GM12878 (cell line): ENCODE measurements at regions not wholly inside any gene's neighbourhood (a gene's known extent, or its start where the extent isn't known, plus 50 kb on each side); places are given as distances from the start of the nearest gene placed in this dataset.

Source experiments
- ATAC-seq: fragments of 200-7000 bp; cut with Tn5 transposase; 3 replicates; pipeline ENCODE4 v1.9.1; 2020; ENCODE audit warnings: mild to moderate bottlenecking, moderate library complexity
- BruUV-seq: library from RNA; stranded (reverse); fragments of 400-500 nt; replicated peaks from 2 replicates; lab custom pipeline; 2021; lab: Mats Ljungman, UMichigan
- CTCF ChIA-PET: fragments of 300-600 bp; sonication (Branson Sonifier 250); formaldehyde crosslinking; extraction: SDS; loops from one replicate; lab custom pipeline; 2021; ENCODE audit warnings: inconsistent platforms; lab: Yijun Ruan, JAX
- POLR2A ChIA-PET: fragments of 350-600 bp; formaldehyde crosslinking; extraction: SDS; loops from one replicate; lab custom pipeline; 2021; ENCODE audit warnings: inconsistent platforms; lab: Charles Lee
- RAD21 ChIA-PET: fragments of 300-600 bp; sonication (Branson Sonifier 250); formaldehyde crosslinking; loops from one replicate; lab custom pipeline; 2023; ENCODE audit warnings: antibody characterized with exemption; ENCODE audit not compliant: unreplicated experiment; lab: Charles Lee
- SMC1A ChIA-PET: fragments of 300-600 bp; sonication (Branson Sonifier 250); formaldehyde crosslinking; loops from one replicate; lab custom pipeline; 2023; ENCODE audit not compliant: unreplicated experiment, uncharacterized antibody; lab: Charles Lee
- DNase-seq: peaks from one replicate; pipeline ENCODE4 v3.0.0-alpha.2; 2011; ENCODE audit warnings: low read depth, low spot score
- FAIRE-seq: peaks from 3 replicates; lab custom pipeline; 2011; peaks lifted over from hg19 to GRCh38; lab: Jason Lieb, UNC
- H2AFZ ChIP-seq: 2 replicates; pipeline ENCODE4 v1.6.0; 2011; ENCODE audit warnings: low read depth, low read length, control low read depth; ENCODE audit not compliant: control insufficient read depth
- H3K27ac ChIP-seq: 2 replicates; pipeline ENCODE4 v1.5.1; 2011; ENCODE audit warnings: control low read depth; ENCODE audit not compliant: control insufficient read depth, insufficient read depth
- H3K27me3 ChIP-seq, 2 experiments: replicated peaks in 1 of 2; 2 replicates each; pipeline versions ENCODE4 v1.6.0 to v1.6.1; 2011; ENCODE audit warnings: low read length in 1 of 2; ENCODE audit not compliant: control insufficient read depth in 2 of 2, insufficient read depth in 2 of 2
- H3K36me3 ChIP-seq, 2 experiments: 2 replicates each; pipeline ENCODE4 v1.5.1; 2011; ENCODE audit warnings: low read length in 1 of 2; ENCODE audit not compliant: control insufficient read depth in 2 of 2, insufficient read depth in 2 of 2
- H3K4me1 ChIP-seq: 2 replicates; pipeline ENCODE4 v1.6.1; 2011; ENCODE audit warnings: mild to moderate bottlenecking, low read length, moderate library complexity, mixed read lengths; ENCODE audit not compliant: control insufficient read depth, insufficient read depth
- H3K4me2 ChIP-seq: 2 replicates; pipeline ENCODE4 v1.6.0; 2011; ENCODE audit warnings: control low read depth; ENCODE audit not compliant: control insufficient read depth, insufficient read depth
- H3K4me3 ChIP-seq: fragments of 200-600 bp; sonication (generic); 2 replicates; pipeline ENCODE4 v1.5.1; 2016
- H3K79me2 ChIP-seq: 2 replicates; pipeline ENCODE4 v1.6.0; 2011; ENCODE audit warnings: low read length; ENCODE audit not compliant: control insufficient read depth, insufficient read depth
- H3K9ac ChIP-seq: 2 replicates; pipeline ENCODE4 v1.8.0; 2011; ENCODE audit warnings: low read length, control low read depth, mixed read lengths; ENCODE audit not compliant: control insufficient read depth, insufficient read depth
- H3K9me3 ChIP-seq: replicated peaks from 3 replicates; pipeline ENCODE4 v1.5.1; 2011; ENCODE audit warnings: mild to moderate bottlenecking, low read length; ENCODE audit not compliant: control insufficient read depth, insufficient read depth
- H4K20me1 ChIP-seq: 2 replicates; pipeline ENCODE4 v1.6.0; 2011; ENCODE audit not compliant: control insufficient read depth, insufficient read depth
- CBX3 ChIP-seq: fragments of 200-600 bp; sonication (generic); IDR thresholded peaks from 2 replicates; pipeline ENCODE4 v1.6.1; 2016; ENCODE audit warnings: low read depth, borderline replicate concordance
- CHD4 ChIP-seq: fragments of 200-600 bp; sonication (generic); IDR thresholded peaks from 2 replicates; pipeline ENCODE4 v1.6.1; 2016; ENCODE audit warnings: mild to moderate bottlenecking
- MTA2 ChIP-seq: fragments of 450-650 bp; IDR thresholded peaks from 2 replicates; pipeline ENCODE4 v1.6.1; 2016; ENCODE audit warnings: low read depth, mild to moderate bottlenecking, moderate library complexity
- NRF1 ChIP-seq: conservative IDR thresholded peaks from 2 replicates; pipeline ENCODE4 v1.6.1; 2011; ENCODE audit warnings: mild to moderate bottlenecking, low read depth, low read length, improper control_type of control experiment
- RCOR1 ChIP-seq: conservative IDR thresholded peaks from 2 replicates; pipeline ENCODE4 v1.6.1; 2012; ENCODE audit warnings: low read depth, low read length, improper control_type of control experiment
- REST ChIP-seq: IDR thresholded peaks from 2 replicates; pipeline ENCODE4 v1.6.1; 2012; ENCODE audit warnings: mild to moderate bottlenecking, low read depth, low read length
- SIN3A ChIP-seq: IDR thresholded peaks from 2 replicates; pipeline ENCODE4 v1.6.1; 2012; ENCODE audit warnings: low read depth, low read length, improper control_type of control experiment
- YBX1 ChIP-seq: fragments of 450-650 bp; IDR thresholded peaks from 2 replicates; pipeline ENCODE4 v1.6.1; 2016; ENCODE audit warnings: antibody characterized with exemption
- ZNF622 ChIP-seq: fragments of 450-650 bp; IDR thresholded peaks from 2 replicates; pipeline ENCODE4 v1.6.1; 2017; ENCODE audit warnings: mild to moderate bottlenecking, inconsistent platforms
- WGBS: methylation state at CpG from one replicate; pipeline ENCODE4 v1.1.6; 2016; ENCODE audit warnings: low lambda C conversion rate; ENCODE audit not compliant: insufficient replicate concordance, insufficient coverage; ENCODE audit errors: missing lambda C conversion rate; 5-methylcytosine and 5-hydroxymethylcytosine counted together
- in situ Hi-C: fragments of 300-500 bp; cut with MboI; formaldehyde crosslinking; loops from 9 replicates; pipeline ENCODE4 v1.14.3; 2018; ENCODE audit warnings: mixed read lengths
- intact Hi-C: fragments of 100-400 bp; cut with micrococcal nuclease; formaldehyde crosslinking; loops from one replicate; pipeline ENCODE4 v1.14.2; 2022; ENCODE audit not compliant: unreplicated experiment

GRCh38 chr5:105903069-105903468, 1767.7 kb downstream of the EFNA5 start:
- ATAC-seq, result no peak
- Histone ChIP-seq H3K4me3 (no peak overlapping the region), H3K9me3 (no peaks in the 10 kb centered on the region), H2AFZ (no peak overlapping the region), H3K27ac (no peak overlapping the region), H3K9ac (no peak overlapping the region), H3K79me2 (no peaks in the 10 kb centered on the region), H3K4me1 (no peaks in the 10 kb centered on the region), H4K20me1 (no peaks in the 10 kb centered on the region), H3K4me2 (no peak overlapping the region), H3K36me3 (no peaks in the 10 kb centered on the region), H3K27me3 (no peaks in the 10 kb centered on the region)
- in situ Hi-C loops, result no loop called here
- BruUV-seq, result no TSS peak
- ChIA-PET CTCF (no interaction called here), RAD21 (no interaction called here), POLR2A (no interaction called here), SMC1A (no interaction called here)
- intact Hi-C loops, result no loop called here
- TF ChIP-seq RCOR1, result no peak
- no peak for TF ChIP-seq MTA2
- no peak for TF ChIP-seq CHD4
- TF ChIP-seq NRF1, result no peak
- no peak for TF ChIP-seq ZNF622
- TF ChIP-seq CBX3, result no peak
- no peak for TF ChIP-seq SIN3A
- TF ChIP-seq REST, result no peak
- no peak for TF ChIP-seq YBX1
- FAIRE-seq, result no peak
- 50% methylated on average over 4 of the region's 4 CpGs for WGBS
- no peak for DNase-seq
